ENCODE measurements at regions not wholly inside any gene's neighbourhood (a gene's known extent, or its start where the extent isn't known, plus 50 kb on each side); places are given as distances from the start of the nearest gene placed in this dataset.

DNA sequence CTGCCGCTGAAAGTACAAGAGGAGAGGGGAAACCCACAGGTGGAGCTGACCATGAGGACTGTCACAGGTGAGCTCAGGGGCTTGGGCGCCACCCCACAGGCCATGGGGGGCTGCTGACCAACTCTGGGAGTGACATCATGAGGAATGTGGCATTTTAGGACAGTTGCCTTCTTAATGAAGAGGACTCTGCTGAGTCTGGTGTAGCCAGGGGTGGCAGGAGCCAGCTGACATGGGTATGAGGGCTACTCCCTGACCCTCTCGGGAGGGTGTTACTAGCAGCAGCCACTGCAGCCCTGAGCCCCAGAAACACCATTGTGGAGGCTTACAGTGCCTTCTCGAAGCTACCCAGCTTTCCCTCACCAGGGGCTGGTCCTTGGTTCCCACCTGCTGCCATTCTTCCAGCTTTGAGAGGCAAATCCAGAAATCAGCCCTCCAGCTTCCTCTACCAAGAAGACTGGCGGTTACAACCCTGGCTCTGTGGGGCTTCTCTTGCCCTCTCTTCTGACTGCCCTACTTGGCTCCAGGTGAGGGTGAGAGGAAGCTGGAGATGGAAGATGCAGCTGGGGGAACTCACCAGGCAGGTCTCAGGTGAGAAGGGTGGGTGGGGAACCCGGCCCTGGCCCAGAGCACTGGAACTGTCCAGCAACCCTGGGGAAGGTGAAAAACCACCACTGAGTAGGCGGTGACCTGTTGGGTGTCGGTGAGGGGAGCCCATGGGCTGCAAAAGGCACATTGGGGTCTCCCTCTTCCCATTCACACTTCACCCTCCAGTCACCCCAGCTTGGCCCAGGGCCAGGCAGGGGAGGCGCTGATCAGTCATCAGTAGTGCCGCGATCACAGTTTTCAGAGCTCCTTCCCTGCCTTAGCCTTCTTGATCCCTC lies 98.5 kb downstream of the MCFD2 start:
- H3K9me3 ChIP-seq (ENCODE audit: insufficient read depth, low read depth, low read length): no peaks in the 10 kb centered on the region
- H3K4me1 Mint-ChIP-seq (ENCODE audit: low read depth, unreplicated experiment): peaks cover 3% of the 10 kb centered on the region
- peaks cover 21% of the 10 kb centered on the region for H3K4me1 ChIP-seq (ENCODE audit: insufficient read depth, low read length)
- H3K9ac ChIP-seq (ENCODE audit: low read length): no peak overlapping the region
- H3K4me3 Mint-ChIP-seq (ENCODE audit: unreplicated experiment): no peak overlapping the region
- no peaks in the 10 kb centered on the region for H3K36me3 Mint-ChIP-seq (ENCODE audit: low read depth, unreplicated experiment)
- H3K27ac Mint-ChIP-seq (ENCODE audit: unreplicated experiment): no peak overlapping the region
- H3K9me3 Mint-ChIP-seq (ENCODE audit: unreplicated experiment): peaks cover 10% of the 10 kb centered on the region
- no peaks in the 10 kb centered on the region for H3K79me2 ChIP-seq (ENCODE audit: insufficient read depth, low read length)
- H3K4me2 ChIP-seq (ENCODE audit: low read length): no peak overlapping the region
- H3K4me3 ChIP-seq (ENCODE audit: insufficient read depth, low read depth, low read length): no peak overlapping the region
- H3K27me3 ChIP-seq (ENCODE audit: insufficient read depth, low read length): no peaks in the 10 kb centered on the region
- no peaks in the 10 kb centered on the region for H4K20me1 ChIP-seq (ENCODE audit: insufficient read depth, low read length)
- H2AFZ ChIP-seq (ENCODE audit: low read depth, low read length): no peak overlapping the region
- TF ChIP-seq, protein P1, sequence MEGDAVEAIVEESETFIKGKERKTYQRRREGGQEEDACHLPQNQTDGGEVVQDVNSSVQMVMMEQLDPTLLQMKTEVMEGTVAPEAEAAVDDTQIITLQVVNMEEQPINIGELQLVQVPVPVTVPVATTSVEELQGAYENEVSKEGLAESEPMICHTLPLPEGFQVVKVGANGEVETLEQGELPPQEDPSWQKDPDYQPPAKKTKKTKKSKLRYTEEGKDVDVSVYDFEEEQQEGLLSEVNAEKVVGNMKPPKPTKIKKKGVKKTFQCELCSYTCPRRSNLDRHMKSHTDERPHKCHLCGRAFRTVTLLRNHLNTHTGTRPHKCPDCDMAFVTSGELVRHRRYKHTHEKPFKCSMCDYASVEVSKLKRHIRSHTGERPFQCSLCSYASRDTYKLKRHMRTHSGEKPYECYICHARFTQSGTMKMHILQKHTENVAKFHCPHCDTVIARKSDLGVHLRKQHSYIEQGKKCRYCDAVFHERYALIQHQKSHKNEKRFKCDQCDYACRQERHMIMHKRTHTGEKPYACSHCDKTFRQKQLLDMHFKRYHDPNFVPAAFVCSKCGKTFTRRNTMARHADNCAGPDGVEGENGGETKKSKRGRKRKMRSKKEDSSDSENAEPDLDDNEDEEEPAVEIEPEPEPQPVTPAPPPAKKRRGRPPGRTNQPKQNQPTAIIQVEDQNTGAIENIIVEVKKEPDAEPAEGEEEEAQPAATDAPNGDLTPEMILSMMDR (IDR thresholded peaks at IDR 0.05; ENCODE audit: insufficient read depth, low read depth, low read length): no peak
- TF ChIP-seq EZH2 (IDR thresholded peaks at IDR 0.05; ENCODE audit: insufficient read depth, low read length): no peak
- H3K27ac ChIP-seq (ENCODE audit: low read depth, low read length): no peak overlapping the region
- H3K27me3 Mint-ChIP-seq (ENCODE audit: low read depth, unreplicated experiment): peaks cover 16% of the 10 kb centered on the region
- DNase-seq (ENCODE audit: low read depth) (no peak), FAIRE-seq (no peak)
- H3K36me3 ChIP-seq (ENCODE audit: insufficient read depth, low read length): no peaks in the 10 kb centered on the region

DNA sequence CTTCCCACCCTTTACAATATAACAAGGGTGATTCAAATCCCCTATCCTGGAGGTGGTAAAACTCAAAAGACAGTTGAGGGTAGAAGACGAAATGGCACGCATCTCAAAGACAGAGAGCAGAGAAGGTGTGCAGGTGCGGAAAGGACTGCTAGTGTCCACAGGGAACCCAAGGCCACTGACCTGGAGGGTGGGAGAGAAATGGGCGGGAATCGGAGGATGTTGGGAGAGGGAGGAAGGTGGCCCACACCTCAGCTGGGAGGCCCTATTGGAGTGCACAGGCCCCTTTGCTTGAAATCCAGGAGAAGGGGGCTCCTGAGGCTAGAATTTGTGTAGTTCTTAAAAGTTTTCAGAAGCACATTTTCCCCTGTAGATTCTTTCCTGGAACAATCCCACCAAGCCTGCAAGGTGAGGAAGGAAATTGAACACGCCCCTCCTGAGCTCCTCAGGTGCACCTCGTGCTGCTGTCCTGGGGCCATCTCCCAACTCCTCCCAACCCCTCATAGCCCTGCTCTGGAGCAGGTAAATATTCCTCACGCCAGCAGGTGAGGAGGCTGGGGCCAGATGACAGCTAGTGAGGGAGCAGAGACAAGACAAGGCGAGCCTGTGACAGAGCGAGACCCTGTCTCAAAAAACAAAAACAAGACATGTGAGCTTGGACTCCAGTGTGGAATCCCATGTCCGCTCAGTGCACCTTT lies 99.3 kb downstream of the MCFD2 start:
- Histone ChIP-seq H3K9me3 (ENCODE audit: insufficient read depth, low read depth, low read length) (no peaks in the 10 kb centered on the region), H3K36me3 (ENCODE audit: insufficient read depth, low read length) (no peaks in the 10 kb centered on the region), H3K4me2 (ENCODE audit: low read length) (no peak overlapping the region), H3K4me3 (ENCODE audit: insufficient read depth, low read depth, low read length) (no peak overlapping the region), H3K79me2 (ENCODE audit: insufficient read depth, low read length) (no peaks in the 10 kb centered on the region), H3K4me1 (ENCODE audit: insufficient read depth, low read length) (peaks cover 26% of the 10 kb centered on the region), H3K27me3 (ENCODE audit: insufficient read depth, low read length) (no peaks in the 10 kb centered on the region), H2AFZ (ENCODE audit: low read depth, low read length) (no peak overlapping the region), H4K20me1 (ENCODE audit: insufficient read depth, low read length) (no peaks in the 10 kb centered on the region), H3K9ac (ENCODE audit: low read length) (no peak overlapping the region), H3K27ac (ENCODE audit: low read depth, low read length) (no peak overlapping the region)
- no peak for FAIRE-seq
- peaks cover 16% of the 10 kb centered on the region for H3K27me3 Mint-ChIP-seq (ENCODE audit: low read depth, unreplicated experiment)
- no peak overlapping the region for H3K27ac Mint-ChIP-seq (ENCODE audit: unreplicated experiment)
- H3K36me3 Mint-ChIP-seq (ENCODE audit: low read depth, unreplicated experiment): no peaks in the 10 kb centered on the region
- TF ChIP-seq, protein P1 (IDR thresholded peaks at IDR 0.05; ENCODE audit: insufficient read depth, low read depth, low read length): no peak
- TF ChIP-seq EZH2 (IDR thresholded peaks at IDR 0.05; ENCODE audit: insufficient read depth, low read length): no peak
- H3K9me3 Mint-ChIP-seq (ENCODE audit: unreplicated experiment): peaks cover 10% of the 10 kb centered on the region
- no peak for DNase-seq (ENCODE audit: low read depth)
- no peak overlapping the region for H3K4me3 Mint-ChIP-seq (ENCODE audit: unreplicated experiment)
- H3K4me1 Mint-ChIP-seq (ENCODE audit: low read depth, unreplicated experiment): peaks cover 4% of the 10 kb centered on the region
